Keratinocyte (primary cell): ENCODE measurements at regions not wholly inside any gene's neighbourhood (a gene's known extent, or its start where the extent isn't known, plus 50 kb on each side); places are given as distances from the start of the nearest gene placed in this dataset.

Experiments
- DNase-seq: peaks from one replicate; pipeline ENCODE4 v3.0.0-alpha.2; 2011; ENCODE audit warnings: low read depth, missing footprints, low spot score
- FAIRE-seq: peaks from 2 replicates; lab custom pipeline; 2011; peaks lifted over from hg19 to GRCh38; lab: Jason Lieb, UNC
- H2AFZ ChIP-seq: 2 replicates; pipeline ENCODE4 v1.6.0; 2012; ENCODE audit warnings: low read length, control low read depth, inconsistent platforms; ENCODE audit not compliant: control insufficient read depth
- H3K27ac ChIP-seq: 2 replicates; pipeline ENCODE4 v1.5.1; 2011; ENCODE audit warnings: low read length; ENCODE audit not compliant: control insufficient read depth, insufficient read depth
- H3K27me3 ChIP-seq: 3 replicates; pipeline ENCODE4 v1.6.0; 2011; ENCODE audit warnings: low read length; ENCODE audit not compliant: control insufficient read depth, insufficient read depth; ENCODE audit errors: extremely low read depth
- H3K36me3 ChIP-seq, 2 experiments: 2 replicates in 1 of 2; 3 replicates in 1 of 2; pipeline ENCODE4 v1.5.1; 2011; ENCODE audit warnings: low read length in 2 of 2, mild to moderate bottlenecking in 1 of 2; ENCODE audit not compliant: control insufficient read depth in 2 of 2, insufficient read depth in 2 of 2; ENCODE audit errors: extremely low read depth in 1 of 2
- H3K4me1 ChIP-seq: 3 replicates; pipeline ENCODE4 v1.5.1; 2011; ENCODE audit warnings: low read length; ENCODE audit not compliant: control insufficient read depth, insufficient read depth; ENCODE audit errors: extremely low read depth
- H3K4me2 ChIP-seq: 3 replicates; pipeline ENCODE4 v1.6.0; 2011; ENCODE audit warnings: low read depth, low read length; ENCODE audit not compliant: control insufficient read depth, insufficient read depth; ENCODE audit errors: extremely low read depth
- H3K4me3 ChIP-seq, 3 experiments: fragments of 200-600 bp in 1 of 3; sonication (generic) in 1 of 3; 2 replicates in 2 of 3; 3 replicates in 1 of 3; pipeline ENCODE4 v1.5.1; 2011 to 2016; ENCODE audit warnings: low read length in 3 of 3, mild to moderate bottlenecking in 3 of 3, control low read depth in 2 of 3, inconsistent platforms in 1 of 3, low read depth in 1 of 3, mixed read lengths in 1 of 3, mixed run types in 1 of 3, moderate library complexity in 1 of 3; ENCODE audit not compliant: control insufficient read depth in 2 of 3, insufficient read depth in 2 of 3; ENCODE audit errors: extremely low read depth in 1 of 3
- H3K79me2 ChIP-seq: 2 replicates; pipeline ENCODE4 v1.6.0; 2012; ENCODE audit warnings: low read length; ENCODE audit not compliant: control insufficient read depth, insufficient read depth
- H3K9ac ChIP-seq: 3 replicates; pipeline ENCODE4 v1.6.0; 2011; ENCODE audit warnings: low read length; ENCODE audit not compliant: control insufficient read depth, insufficient read depth; ENCODE audit errors: extremely low read depth
- H3K9me1 ChIP-seq: 3 replicates; pipeline ENCODE4 v1.6.0; 2011; ENCODE audit warnings: low read length; ENCODE audit not compliant: control insufficient read depth, insufficient read depth; ENCODE audit errors: extremely low read depth
- H3K9me3 ChIP-seq: 2 replicates; pipeline ENCODE4 v1.5.1; 2012; ENCODE audit warnings: low read depth, low read length; ENCODE audit not compliant: control insufficient read depth
- H4K20me1 ChIP-seq: 3 replicates; pipeline ENCODE4 v1.6.0; 2011; ENCODE audit warnings: low read length; ENCODE audit not compliant: control insufficient read depth, insufficient read depth; ENCODE audit errors: extremely low read depth
- CTCF ChIP-seq, 3 experiments: IDR thresholded peaks in 1 of 3; conservative IDR thresholded peaks in 1 of 3; optimal IDR thresholded peaks in 1 of 3; 2 replicates in 2 of 3; 3 replicates in 1 of 3; pipeline versions ENCODE3 to v1.5.1; 2011; ENCODE audit warnings: low read length in 3 of 3, mild to moderate bottlenecking in 3 of 3, moderate library complexity in 2 of 3, control low read depth in 1 of 3, inconsistent platforms in 1 of 3; ENCODE audit not compliant: insufficient read depth in 2 of 3; ENCODE audit errors: extremely low read depth in 1 of 3
- EZH2 ChIP-seq: IDR thresholded peaks from one replicate; pipeline ENCODE4 v1.6.1; 2012; ENCODE audit warnings: inconsistent platforms, mild to moderate bottlenecking, low read length, moderate library complexity
- dilution Hi-C: fragments of 300-500 bp; cut with MboI; formaldehyde crosslinking; loops from one replicate; pipeline ENCODE4 v1.7.0; 2020; ENCODE audit warnings: low sequenced_read_pairs; ENCODE audit not compliant: extremely low pct_ligation_motif_present

GRCh38 chr14:49946320-49947141 is 53.6 kb downstream of the ARF6 start:
- Histone ChIP-seq H3K36me3 (no peaks in the 10 kb centered on the region), H3K4me1 (peaks cover 28% of the 10 kb centered on the region), H4K20me1 (no peaks in the 10 kb centered on the region), H3K9me3 (no peaks in the 10 kb centered on the region), H2AFZ (no peak overlapping the region), H3K27me3 (no peaks in the 10 kb centered on the region), H3K9ac (no peak overlapping the region), H3K79me2 (no peaks in the 10 kb centered on the region), H3K9me1 (no peaks in the 10 kb centered on the region), H3K4me2 (peak overlapping the region; percentile 27), H3K4me3 (no peak overlapping the region), H3K27ac (peak overlapping the region; percentile 23)
- dilution Hi-C loops: no loop called here
- FAIRE-seq: no peak
- DNase-seq: no peak
- TF ChIP-seq EZH2 (no peak), CTCF (optimal IDR thresholded peaks at IDR 0.05 in 1 of 3, IDR thresholded peaks at IDR 0.05 in 1 of 3, conservative IDR thresholded peaks at IDR 0.05 in 1 of 3; ENCODE audit: extremely low read depth in 1 of 3, insufficient read depth in 2 of 3, low read length in 3 of 3) (no peak)

- Histone ChIP-seq H4K20me1 (no peaks in the 10 kb centered on the region), H3K4me2 (no peak overlapping the region), H2AFZ (no peak overlapping the region), H3K79me2 (no peaks in the 10 kb centered on the region), H3K9ac (no peak overlapping the region), H3K36me3 (no peaks in the 10 kb centered on the region), H3K9me1 (no peaks in the 10 kb centered on the region), H3K27me3 (no peaks in the 10 kb centered on the region), H3K9me3 (no peaks in the 10 kb centered on the region), H3K27ac (no peak overlapping the region), H3K4me3 (no peak overlapping the region), H3K4me1 (peaks cover 34% of the 10 kb centered on the region)
- dilution Hi-C loops: no loop called here
- FAIRE-seq: no peak
- DNase-seq: no peak
- no peak for TF ChIP-seq CTCF (optimal IDR thresholded peaks at IDR 0.05 in 1 of 3, IDR thresholded peaks at IDR 0.05 in 1 of 3, conservative IDR thresholded peaks at IDR 0.05 in 1 of 3; ENCODE audit: extremely low read depth in 1 of 3, insufficient read depth in 2 of 3, low read length in 3 of 3)
- no peak for TF ChIP-seq EZH2
Measured at GRCh38 chr14:49947506-49947905, 54.6 kb downstream of the ARF6 start.
